ENCODE measurements at regions not wholly inside any gene's neighbourhood (a gene's known extent, or its start where the extent isn't known, plus 50 kb on each side); places are given as distances from the start of the nearest gene placed in this dataset.

DNA sequence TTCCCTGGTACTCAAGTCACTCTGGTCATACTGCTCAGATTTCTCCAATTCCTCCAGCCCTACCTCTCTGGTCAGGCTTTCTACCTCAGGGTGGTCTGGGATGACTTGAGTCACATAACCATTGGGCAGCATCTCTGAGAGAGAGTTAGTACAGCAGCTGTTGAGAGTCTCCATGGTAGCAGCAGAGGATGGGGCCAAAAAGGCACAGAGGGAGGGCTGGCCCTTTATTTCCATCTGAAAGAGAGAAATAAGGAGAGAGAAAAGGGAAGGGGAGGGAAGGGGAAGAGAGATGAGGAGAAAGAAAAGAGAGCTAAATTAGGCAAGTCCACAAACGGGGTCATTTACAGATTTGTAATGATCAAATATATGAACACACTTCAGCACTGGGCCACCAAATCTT lies 149.1 kb upstream of the ARHGEF9 start:
- TF ChIP-seq POLR2A (IDR thresholded peaks at IDR 0.05; ENCODE audit: low read depth, low read length) (no peak), POLR2AphosphoS5 (IDR thresholded peaks at IDR 0.05; ENCODE audit: low read depth, low read length) (no peak), TAF1 (IDR thresholded peaks at IDR 0.05; ENCODE audit: borderline replicate concordance, low read depth, low read length) (no peak)
